ENCODE measurements at regions not wholly inside any gene's neighbourhood (a gene's known extent, or its start where the extent isn't known, plus 50 kb on each side); places are given as distances from the start of the nearest gene placed in this dataset.

GRCh38 chr6:164107297-164107995 is 692.9 kb downstream of the QKI start (continued):
- TF ChIP-seq JUND (IDR thresholded peaks at IDR 0.05; ENCODE audit: borderline replicate concordance, low read depth, low read length) (peak; percentile 85), JUND (tag; IDR thresholded peaks at IDR 0.05; ENCODE audit: borderline replicate concordance, low read depth, low read length) (no peak), RNF2 (IDR thresholded peaks at IDR 0.05) (peak; percentile 49; the same call in 1 of the 2 replicates), ATF7 (IDR thresholded peaks at IDR 0.05) (peak; percentile 87), ZNF197 (CRISPR knock-in tag; IDR thresholded peaks at IDR 0.05; ENCODE audit: low read depth) (peak; percentile 67), ZNF175 (CRISPR knock-in tag; IDR thresholded peaks at IDR 0.05; ENCODE audit: low read depth) (peak; percentile 90), NRF1 (conservative IDR thresholded peaks at IDR 0.05 in 1 of 2, IDR thresholded peaks at IDR 0.05 in 1 of 2) (0 out of 4 replicates have a peak, but pooled peaks of 1 of the 2 experiments have one; percentile 5), TEAD1 (CRISPR knock-in tag; IDR thresholded peaks at IDR 0.05) (peak; percentile 33 to 41; a peak in 2 of 4 replicates), SMAD4 (CRISPR knock-in tag; conservative IDR thresholded peaks at IDR 0.05) (peak; percentile 46), RREB1 (CRISPR knock-in tag; IDR thresholded peaks at IDR 0.05) (no peak), SRSF1 (IDR thresholded peaks at IDR 0.05; ENCODE audit: low read depth, low read length) (no peak), ZNF449 (CRISPR knock-in tag; IDR thresholded peaks at IDR 0.05) (0 out of 2 replicates have a peak, but pooled peaks have one; percentile 18), ZNF586 (CRISPR knock-in tag; conservative IDR thresholded peaks at IDR 0.05) (0 out of 2 replicates have a peak, but pooled peaks have one; percentile 59), HSF4 (CRISPR knock-in tag; IDR thresholded peaks at IDR 0.05; ENCODE audit: borderline replicate concordance) (no peak), KLF6 (CRISPR knock-in tag; IDR thresholded peaks at IDR 0.05; ENCODE audit: borderline replicate concordance) (0 out of 2 replicates have a peak, but pooled peaks have one; percentile 6)

Measured in K562 (cell line).